ENCODE measurements at regions not wholly inside any gene's neighbourhood (a gene's known extent, or its start where the extent isn't known, plus 50 kb on each side); places are given as distances from the start of the nearest gene placed in this dataset.
"Not testable (repeated sequence)": the region's sequence is repeated elsewhere in the genome, so short reads cannot be mapped to it uniquely, and the experiment has no call there.

DNA sequence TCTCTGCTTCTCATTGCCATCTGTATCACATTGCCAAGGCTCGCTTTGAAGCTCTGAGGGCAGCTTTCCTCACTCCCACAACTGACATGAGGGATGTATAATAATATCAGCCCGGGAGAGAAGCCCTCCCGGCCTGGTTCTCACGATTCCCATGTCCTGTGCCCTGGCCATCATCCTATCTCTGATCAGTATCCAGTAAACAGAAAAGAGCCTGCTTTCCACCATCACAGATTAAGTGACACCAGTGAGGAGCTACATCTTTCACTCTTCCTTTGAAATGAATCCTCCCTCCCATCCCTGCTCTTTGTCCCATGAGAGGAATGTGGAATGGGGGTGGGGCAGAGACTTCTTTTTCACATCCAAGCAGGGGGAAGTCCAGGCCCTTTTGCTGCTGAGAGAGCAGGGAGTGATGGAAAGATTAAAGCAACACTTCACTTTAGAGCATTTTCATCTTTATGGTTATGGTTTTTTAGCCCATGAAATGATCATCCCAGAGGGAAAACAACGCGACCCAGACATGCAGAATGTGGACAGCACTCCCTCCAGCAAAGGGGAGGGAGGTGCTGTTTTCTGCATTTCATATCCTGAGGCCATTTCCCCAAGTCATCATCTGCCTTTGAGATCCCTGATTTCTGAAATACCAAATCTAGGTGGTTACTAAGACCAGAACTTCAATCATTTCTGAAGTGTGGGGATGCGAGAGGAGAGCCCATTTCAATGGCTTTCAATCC lies 84.6 kb upstream of the LYZL1 start:
- peak; percentile 45 for DNase-seq (ENCODE audit: low read depth, low spot score)

DNA sequence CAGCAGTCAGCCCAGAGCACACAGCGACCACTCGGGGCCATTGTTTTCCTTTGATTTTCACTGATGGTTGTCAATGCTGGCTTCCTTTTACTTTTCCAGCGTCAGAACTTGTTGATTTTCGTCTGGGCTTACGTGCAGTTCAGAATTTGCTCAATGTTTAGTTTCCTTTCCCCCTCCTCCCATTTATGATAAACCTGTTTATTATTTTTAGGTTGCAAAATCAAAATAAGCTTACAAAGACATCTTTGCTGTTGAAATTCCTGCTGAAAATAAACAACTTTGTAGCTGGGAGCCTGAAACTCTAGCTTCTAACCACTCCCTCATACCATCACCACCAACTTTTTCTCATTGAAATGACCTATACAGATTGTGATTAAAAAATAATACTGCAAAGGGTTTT lies 83.1 kb upstream of the LYZL1 start:
- no peak for DNase-seq (ENCODE audit: low read depth, low spot score)

DNA sequence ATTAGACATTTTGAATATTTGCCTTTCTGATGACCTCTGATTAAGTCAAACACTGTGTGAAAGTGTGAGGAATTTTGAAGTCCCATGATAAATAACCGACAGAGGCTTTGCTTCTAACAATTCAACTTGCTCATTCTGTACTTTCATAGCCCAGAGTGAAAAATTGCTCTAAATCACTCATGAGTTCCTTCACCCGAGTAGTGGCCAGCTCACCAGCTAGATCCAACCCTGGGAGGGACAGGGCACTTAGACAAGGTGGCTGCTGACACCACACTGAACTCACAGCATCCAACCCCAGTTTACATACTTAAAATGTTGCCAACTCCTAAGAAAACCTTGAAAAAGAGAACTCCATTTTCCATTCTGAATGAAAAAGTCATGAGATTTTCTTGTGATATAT lies 80.0 kb upstream of the LYZL1 start:
- DNase-seq (ENCODE audit: low read depth, low spot score), result no peak

DNA sequence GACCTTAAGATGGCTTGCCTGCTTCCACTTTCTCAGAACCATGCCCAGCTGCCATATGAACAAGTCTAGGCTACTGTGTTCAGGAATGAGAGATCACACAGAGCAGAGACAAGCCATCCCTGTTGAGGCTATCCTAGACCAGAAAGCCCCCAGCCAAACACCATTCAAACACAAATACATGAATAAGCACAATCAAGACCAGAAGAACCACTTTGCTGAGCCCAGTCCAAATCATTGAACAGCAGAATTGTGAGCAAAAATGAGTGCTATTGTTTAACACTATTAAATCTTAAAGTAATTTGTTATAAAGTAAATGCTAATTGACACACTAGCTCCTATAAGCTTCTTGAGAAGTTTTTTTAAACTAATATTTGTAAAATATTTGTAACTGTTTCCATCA lies 79.0 kb upstream of the LYZL1 start:
- no peak for DNase-seq (ENCODE audit: low read depth, low spot score)

DNA sequence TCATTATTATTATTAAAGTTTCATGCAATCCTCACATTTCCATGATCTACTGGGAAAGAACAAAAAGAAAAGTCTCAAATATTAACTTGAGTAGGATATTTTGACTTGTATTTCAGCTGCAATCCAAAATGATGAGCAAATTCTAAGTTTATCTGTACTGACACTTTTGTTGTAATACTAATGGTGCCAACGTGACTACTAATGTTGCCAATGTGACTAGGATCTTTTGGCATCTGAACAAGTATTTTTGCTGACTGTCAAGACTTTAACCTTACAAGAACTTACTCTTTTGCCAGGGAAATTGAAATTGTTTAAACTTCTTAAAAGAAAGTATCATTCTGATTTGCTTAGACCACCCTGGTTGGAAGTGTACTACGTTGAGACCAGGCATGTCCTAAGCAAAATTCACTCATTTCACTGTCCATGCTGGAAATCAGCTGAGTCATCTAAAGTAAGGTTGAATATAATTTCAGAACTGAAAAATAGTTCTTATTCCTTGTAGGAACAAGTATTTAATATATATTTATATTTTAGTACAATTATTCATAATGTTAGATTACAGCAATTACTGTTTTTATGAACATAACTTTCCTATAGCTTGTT lies 78.5 kb upstream of the LYZL1 start:
- no peak for DNase-seq (ENCODE audit: low read depth, low spot score)

DNA sequence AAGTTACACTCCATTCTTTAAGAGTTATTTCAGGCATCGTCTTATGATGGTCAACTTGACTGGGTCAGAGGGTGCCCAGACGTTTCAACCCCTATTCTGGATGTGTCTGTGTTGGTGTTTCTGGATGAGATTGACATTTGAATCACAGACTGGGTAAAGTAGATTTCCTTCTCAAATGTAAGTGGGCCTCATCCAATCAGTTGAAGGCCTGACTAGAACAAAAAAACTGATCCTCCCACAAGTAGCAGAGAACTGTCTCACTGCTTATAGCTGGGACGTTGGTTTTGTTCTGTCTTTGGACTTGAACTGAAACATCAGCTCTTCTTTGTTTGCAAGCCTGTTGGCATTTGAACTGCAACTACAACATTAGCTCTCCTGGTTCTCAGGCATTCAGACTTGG lies 76.3 kb upstream of the LYZL1 start:
- no peak for DNase-seq (ENCODE audit: low read depth, low spot score)

DNA sequence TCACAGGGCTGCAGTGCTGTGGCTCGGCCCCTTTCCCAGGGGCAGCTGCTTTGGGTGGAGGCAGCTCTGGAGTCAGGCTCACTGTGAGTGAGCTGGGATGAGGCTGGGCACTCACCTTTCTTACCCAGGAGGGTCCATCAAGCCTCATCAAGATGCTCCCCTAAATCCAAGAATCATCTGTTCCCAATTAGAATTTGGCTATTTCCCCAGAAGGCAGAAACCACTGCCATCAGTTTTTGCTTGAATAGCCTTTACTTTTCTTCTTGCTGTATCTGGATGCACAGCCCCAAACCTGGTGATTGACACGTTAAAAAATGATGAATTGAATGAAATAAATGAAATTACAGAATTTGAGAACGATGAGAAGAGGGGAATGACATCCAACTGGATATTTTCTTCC lies 74.3 kb upstream of the LYZL1 start:
- DNase-seq (ENCODE audit: low read depth, low spot score), result no peak

DNA sequence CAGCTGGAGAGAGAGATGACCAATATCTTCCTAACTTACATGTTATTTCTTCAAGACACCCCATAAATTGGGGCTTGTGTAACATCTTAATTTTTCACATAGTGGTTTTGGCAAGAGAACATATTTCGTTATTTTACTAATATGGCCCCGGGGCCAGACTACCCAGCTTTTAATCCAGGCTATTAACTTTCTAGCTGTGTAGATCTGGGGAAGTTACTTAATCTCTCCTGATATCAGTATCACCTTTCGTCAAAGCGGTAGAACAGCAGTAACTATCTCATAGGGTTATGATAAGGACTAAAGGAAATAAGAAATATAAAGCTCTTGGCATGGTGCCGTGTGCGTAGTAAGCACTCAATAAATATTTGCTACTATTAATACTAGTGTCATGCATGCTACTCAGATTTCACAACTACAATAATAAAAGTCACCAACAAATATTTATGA lies 71.6 kb upstream of the LYZL1 start:
- no peak for DNase-seq (ENCODE audit: low read depth, low spot score)

DNA sequence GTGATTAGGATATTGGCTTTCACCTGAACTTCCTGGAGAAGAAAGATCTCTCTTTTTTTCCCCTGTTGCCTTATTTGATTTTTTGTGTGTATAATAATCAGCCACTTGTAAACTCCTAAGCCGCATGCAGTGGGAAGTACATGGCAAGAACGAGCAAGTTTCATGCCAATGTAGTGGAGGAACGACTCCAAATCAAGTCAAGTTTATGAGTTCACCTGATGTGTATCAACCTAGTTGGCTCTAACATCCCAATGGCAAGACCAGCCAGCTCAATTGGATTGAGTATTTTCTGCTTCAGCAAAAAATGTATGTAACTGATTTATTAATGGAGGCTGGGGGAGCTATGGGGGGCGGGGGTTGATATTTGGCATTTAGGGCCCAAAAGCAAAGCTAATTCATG lies 65.5 kb upstream of the LYZL1 start:
- DNase-seq (ENCODE audit: low read depth, low spot score), result no peak

DNA sequence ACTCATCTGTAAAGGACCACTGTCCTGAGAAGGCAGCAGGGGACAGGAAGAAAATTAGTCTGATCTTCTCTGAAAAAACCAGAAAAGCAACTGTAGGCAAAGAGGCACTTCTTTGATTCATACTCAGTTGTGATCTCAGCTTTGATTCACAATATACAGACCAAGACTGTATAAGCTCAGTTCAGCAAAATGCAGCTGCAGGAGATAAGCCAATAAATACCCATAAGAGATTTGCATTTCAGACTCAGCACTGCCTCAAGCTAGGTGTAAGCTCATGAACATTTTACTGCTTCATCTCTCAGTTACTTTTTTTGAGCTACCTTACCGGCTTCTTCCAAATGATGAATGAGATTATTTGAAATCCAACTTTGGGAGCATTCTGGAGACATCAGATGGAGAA lies 64.2 kb upstream of the LYZL1 start:
- no peak for DNase-seq (ENCODE audit: low read depth, low spot score)

DNA sequence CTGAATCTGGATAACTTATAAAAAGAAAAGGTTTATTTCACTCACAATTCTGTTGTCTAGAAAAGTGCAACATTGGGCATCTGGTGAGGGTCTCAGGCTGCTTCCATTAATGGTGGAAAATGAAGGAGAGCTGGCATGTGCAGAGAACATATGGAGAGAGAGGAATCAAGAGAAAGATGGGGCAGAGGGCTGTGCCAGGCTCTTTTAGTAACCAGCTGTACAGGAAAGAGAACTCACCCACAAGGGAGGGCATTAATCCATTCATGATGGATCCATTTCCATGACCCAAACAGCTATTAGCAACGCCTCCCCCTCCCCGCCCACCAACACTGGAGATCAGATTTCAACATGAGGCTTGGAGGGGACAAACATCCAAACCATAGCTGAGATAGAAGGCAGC lies 61.7 kb upstream of the LYZL1 start:
- no peak for DNase-seq (ENCODE audit: low read depth, low spot score)

DNA sequence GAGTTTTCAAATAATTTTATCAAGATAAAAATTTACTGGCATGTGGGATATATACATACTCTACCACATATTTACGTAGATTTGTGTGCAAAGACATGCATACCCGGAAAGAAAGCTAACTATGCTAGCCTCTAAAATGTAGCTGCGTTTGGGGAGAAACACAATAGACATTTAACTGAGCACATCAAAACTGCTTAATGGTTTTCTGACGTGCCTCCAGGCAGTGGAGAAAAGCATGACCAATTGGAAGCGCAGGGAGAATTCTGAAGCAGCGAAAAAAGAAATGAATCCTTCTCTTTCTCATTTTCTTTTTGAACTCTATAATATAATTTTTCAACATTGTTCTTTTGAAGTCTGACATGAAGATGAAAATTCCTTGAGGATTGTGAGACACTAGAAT lies 60.3 kb upstream of the LYZL1 start:
- no peak for DNase-seq (ENCODE audit: low read depth, low spot score)

DNA sequence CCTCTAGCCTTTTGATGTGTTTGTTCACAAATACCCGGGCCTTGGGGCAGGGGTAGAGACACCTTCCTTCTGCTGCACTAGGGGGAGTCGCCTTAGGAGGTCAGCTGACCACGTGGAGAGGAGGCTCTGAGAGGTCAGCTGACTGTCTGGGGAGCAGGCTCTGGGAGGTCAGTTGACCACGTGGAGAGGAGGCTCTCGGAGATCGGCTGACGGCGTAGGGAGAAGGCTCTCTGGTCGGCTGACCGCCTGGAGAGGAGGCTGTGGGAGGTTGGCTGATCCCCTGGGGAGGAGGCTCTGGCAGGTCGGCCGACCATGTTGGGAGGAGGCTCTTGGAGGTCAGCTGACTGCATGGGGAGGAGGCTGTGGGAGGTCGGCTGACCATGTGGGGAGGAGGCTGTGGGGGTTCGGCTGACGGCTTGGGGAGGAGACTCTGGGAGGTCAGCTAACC lies 59.6 kb upstream of the LYZL1 start:
- no peak for DNase-seq (ENCODE audit: low read depth, low spot score)

DNA sequence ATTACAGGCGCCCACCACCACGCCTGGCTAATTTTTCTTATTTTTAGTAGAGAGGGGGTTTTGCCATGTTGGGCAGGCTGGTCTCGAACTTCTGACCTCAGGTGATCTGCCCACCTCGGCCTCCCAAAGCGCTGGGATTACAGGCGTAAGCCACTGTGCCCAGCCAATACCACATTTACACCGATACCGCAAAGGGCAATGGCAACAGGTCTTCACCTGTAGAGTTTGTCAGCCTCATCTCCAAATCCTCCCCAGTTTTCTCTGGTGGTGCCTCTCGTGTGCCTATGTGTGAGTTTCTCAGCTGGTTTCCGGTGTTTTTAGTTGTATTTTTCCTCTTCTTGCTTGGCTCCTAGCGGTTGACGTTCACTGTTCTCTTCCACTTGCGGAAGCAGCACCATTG lies 52.0 kb upstream of the LYZL1 start:
- DNase-seq (ENCODE audit: low read depth, low spot score), result not testable (repeated sequence)

DNA sequence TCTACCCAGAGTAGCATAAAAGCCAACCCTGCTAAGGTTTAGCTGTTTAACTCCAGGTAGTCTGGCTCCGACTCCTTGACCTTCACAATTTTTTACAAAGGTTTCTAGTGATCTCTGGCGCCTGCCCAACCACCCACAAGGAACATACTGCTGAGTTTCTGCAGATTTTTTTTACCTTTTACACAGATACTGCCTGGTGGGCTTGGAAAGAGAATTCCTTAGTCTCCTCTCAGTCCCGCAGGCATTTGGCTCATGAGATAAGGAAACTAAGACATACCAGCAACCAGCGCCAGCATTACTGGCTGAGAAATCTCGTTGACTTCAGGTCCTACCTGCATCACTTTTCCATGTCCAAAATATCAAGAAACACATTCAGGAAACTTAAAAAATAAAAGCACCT lies 51.1 kb upstream of the LYZL1 start:
- no peak for DNase-seq (ENCODE audit: low read depth, low spot score)

DNA sequence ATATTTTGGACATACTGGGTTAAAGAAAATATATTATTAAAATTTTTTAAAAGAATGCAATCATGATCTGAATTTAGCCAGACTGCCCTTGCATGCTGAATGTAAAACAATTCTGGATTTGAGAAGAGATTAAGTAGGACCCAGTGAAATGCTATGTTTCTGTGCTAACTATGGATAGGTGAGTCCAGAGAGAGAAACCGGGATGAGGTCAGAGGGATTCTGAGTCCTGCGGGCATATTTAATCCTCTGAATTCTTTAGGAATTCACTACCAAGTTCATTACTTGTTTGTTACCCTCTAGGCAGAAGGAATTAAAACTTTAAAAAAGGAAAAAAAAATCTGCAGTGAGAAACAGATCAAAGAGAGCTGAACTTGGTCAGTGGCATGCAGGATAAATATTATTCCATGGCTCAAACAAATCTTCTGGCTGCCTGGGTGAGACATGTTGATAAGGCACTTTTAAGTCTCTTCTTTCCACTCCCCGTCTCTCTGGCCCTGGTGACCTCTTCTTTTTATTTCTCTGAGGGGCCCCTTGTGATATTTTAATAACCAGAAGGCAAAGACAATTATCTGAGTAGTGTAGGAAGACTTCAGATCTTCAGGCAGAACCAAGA lies 50.2 kb upstream of the LYZL1 start:
- no peak for DNase-seq (ENCODE audit: low read depth, low spot score)

Measured in iPS DF 19.7 (cell line).